B cell (primary cell): ENCODE measurements at regions not wholly inside any gene's neighbourhood (a gene's known extent, or its start where the extent isn't known, plus 50 kb on each side); places are given as distances from the start of the nearest gene placed in this dataset.

Source experiments
- ATAC-seq: fragments of 200-7000 bp; cut with Tn5 transposase; one replicate; pipeline ENCODE4 v1.10.0; 2021; ENCODE audit warnings: low read depth, mild to moderate bottlenecking, moderate number of reproducible peaks, moderate library complexity
- CTCF ChIA-PET: fragments of 350-600 bp; sonication (Branson Sonifier 250); formaldehyde crosslinking; loops from one replicate; lab custom pipeline; 2021; ENCODE audit warnings: antibody characterized with exemption, inconsistent platforms; lab: Charles Lee
- POLR2A ChIA-PET: fragments of 350-600 bp; sonication (Branson Sonifier 250); formaldehyde crosslinking; loops from one replicate; lab custom pipeline; 2021; ENCODE audit warnings: antibody characterized with exemption; lab: Charles Lee
- DNase-seq: peaks from one replicate; pipeline ENCODE4 v3.0.0; 2013
- H2AFZ ChIP-seq: 2 replicates; pipeline ENCODE4 v1.6.1; 2012; ENCODE audit warnings: mild to moderate bottlenecking, low read depth, low read length; ENCODE audit not compliant: insufficient read depth, poor library complexity, severe bottlenecking
- H3K27ac ChIP-seq, 2 donors: 1 replicate in 1 of 2; 2 replicates in 1 of 2; pipeline ENCODE4 v1.5.1; 2012 to 2013; ENCODE audit warnings: low read length in 2 of 2, mild to moderate bottlenecking in 2 of 2, moderate library complexity in 1 of 2
- H3K27me3 ChIP-seq, 4 experiments: fragments of 200-600 bp in 1 of 4; sonication (generic) in 1 of 4; replicated peaks in 1 of 4; 1 replicate in 2 of 4; 2 replicates in 2 of 4; pipeline versions ENCODE4 v1.6.1 to v1.7.0; 2013 to 2016; ENCODE audit warnings: low read length in 3 of 4, mild to moderate bottlenecking in 2 of 4, mixed read lengths in 1 of 4, moderate library complexity in 1 of 4; ENCODE audit not compliant: insufficient read depth in 4 of 4, control insufficient read depth in 3 of 4; ENCODE audit errors: control extremely low read depth in 1 of 4
- H3K36me3 ChIP-seq, 2 experiments: replicated peaks in 1 of 2; 1 replicate in 1 of 2; 2 replicates in 1 of 2; pipeline versions ENCODE4 v1.6.1 to v1.7.1; 2013; ENCODE audit warnings: low read length in 1 of 2; ENCODE audit not compliant: insufficient read depth in 2 of 2, control insufficient read depth in 1 of 2; ENCODE audit errors: control extremely low read depth in 1 of 2, extremely low read depth in 1 of 2
- H3K4me1 ChIP-seq, 2 donors: fragments of 200-600 bp in 1 of 2; sonication (generic) in 1 of 2; 1 replicate in 1 of 2; 2 replicates in 1 of 2; pipeline versions ENCODE4 v1.5.1 to v1.6.1; 2013 to 2017; ENCODE audit warnings: low read length in 2 of 2; ENCODE audit not compliant: control insufficient read depth in 2 of 2, insufficient read depth in 2 of 2
- H3K4me2 ChIP-seq: replicated peaks from 2 replicates; pipeline ENCODE3; 2012; ENCODE audit warnings: mild to moderate bottlenecking, low read depth, low read length; ENCODE audit not compliant: poor library complexity, severe bottlenecking
- H3K4me3 ChIP-seq, 5 experiments: fragments of 200-600 bp in 1 of 5; sonication (generic) in 1 of 5; 1 replicate in 3 of 5; 2 replicates in 2 of 5; pipeline versions ENCODE4 v1.5.1 to v1.7.0; 2011 to 2016; ENCODE audit warnings: low read length in 4 of 5, mild to moderate bottlenecking in 4 of 5, low read depth in 2 of 5, control low read depth in 1 of 5, moderate library complexity in 1 of 5; ENCODE audit not compliant: insufficient read depth in 1 of 5; ENCODE audit errors: control extremely low read depth in 1 of 5, extremely low read depth in 1 of 5
- H3K79me2 ChIP-seq: fragments of 200-600 bp; sonication (generic); one replicate; pipeline ENCODE4 v1.6.0; 2016; ENCODE audit warnings: low read length; ENCODE audit not compliant: control insufficient read depth, insufficient read depth
- H3K9ac ChIP-seq: fragments of 200-600 bp; sonication (generic); 2 replicates; pipeline ENCODE4 v1.6.1; 2017; ENCODE audit warnings: mild to moderate bottlenecking, low read length, moderate library complexity
- H3K9me3 ChIP-seq, 3 donors: one replicate each; pipeline versions ENCODE4 v1.6.1 to v1.7.1; 2013; ENCODE audit warnings: low read length in 2 of 3; ENCODE audit not compliant: control insufficient read depth in 2 of 3, insufficient read depth in 1 of 3; ENCODE audit errors: control extremely low read depth in 1 of 3
- H4K20me1 ChIP-seq: 2 replicates; pipeline ENCODE4 v1.6.0; 2012; ENCODE audit warnings: mild to moderate bottlenecking, low read length; ENCODE audit not compliant: insufficient read depth, control insufficient read depth, poor library complexity, severe bottlenecking
- H3K27ac Mint-ChIP-seq: one replicate; pipeline ENCODE4 v1.8.0; 2021; ENCODE audit warnings: mixed read lengths
- H3K27me3 Mint-ChIP-seq: one replicate; pipeline ENCODE4 v1.8.0; 2021; ENCODE audit warnings: mixed read lengths
- H3K4me1 Mint-ChIP-seq: one replicate; pipeline ENCODE4 v1.8.0; 2021; ENCODE audit warnings: mixed read lengths
- H3K4me3 Mint-ChIP-seq: one replicate; pipeline ENCODE4 v1.8.0; 2021; ENCODE audit warnings: mixed read lengths
- H3K9me3 Mint-ChIP-seq: one replicate; pipeline ENCODE4 v1.8.0; 2022; ENCODE audit warnings: mixed read lengths; ENCODE audit not compliant: insufficient read depth
- CTCF ChIP-seq: fragments of 200-600 bp; IDR thresholded peaks from one replicate; pipeline ENCODE4 v1.8.0; 2022; ENCODE audit warnings: antibody characterized with exemption, mild to moderate bottlenecking
- EZH2 ChIP-seq: IDR thresholded peaks from 2 replicates; pipeline ENCODE4 v1.6.1; 2012; ENCODE audit warnings: borderline replicate concordance, low read depth, mild to moderate bottlenecking, moderate library complexity, low read length; ENCODE audit not compliant: insufficient read depth, poor library complexity, severe bottlenecking
- WGBS: methylation state at CpG from one replicate; pipeline ENCODE4 v1.1.5; 2013; ENCODE audit warnings: missing lambda C conversion rate; ENCODE audit not compliant: insufficient coverage; 5-methylcytosine and 5-hydroxymethylcytosine counted together
- intact Hi-C: fragments of 100-400 bp; cut with micrococcal nuclease; formaldehyde crosslinking; loops from one replicate; pipeline ENCODE4 v1.10.0; 2022

- Histone ChIP-seq H2AFZ (no peak overlapping the region), H3K4me2 (no peak overlapping the region), H3K36me3 (no peaks in the 10 kb centered on the region), H3K4me1 (no peaks in the 10 kb centered on the region), H3K27me3 (peaks cover 0 to 4% (median 2%) of the 10 kb centered on the region in 4 experiments), H3K9me3 (peaks cover 0 to 5% (median 0%) of the 10 kb centered on the region in 3 donors), H4K20me1 (no peaks in the 10 kb centered on the region), H3K9ac (no peak overlapping the region), H3K4me3 (no peak overlapping the region), H3K79me2 (no peaks in the 10 kb centered on the region), H3K27ac (no peak overlapping the region)
- DNase-seq (no peak), ATAC-seq (no peak)
- Mint-ChIP-seq H3K4me3 (no peak overlapping the region), H3K27ac (no peak overlapping the region), H3K9me3 (no peaks in the 10 kb centered on the region), H3K27me3 (peaks cover 34% of the 10 kb centered on the region), H3K4me1 (no peaks in the 10 kb centered on the region)
- WGBS = 90% methylated on average over 9 of the region's 9 CpGs
- ChIA-PET CTCF (no interaction called here), POLR2A (no interaction called here)
- TF ChIP-seq CTCF = no peak
- intact Hi-C loops = no loop called here
Measured at GRCh38 chr11:119488256-119488995, 65.5 kb upstream of the THY1 start.

GRCh38 chr11:119486691-119487259 lies 63.8 kb upstream of the THY1 start:
- Mint-ChIP-seq H3K9me3 (no peaks in the 10 kb centered on the region), H3K4me3 (no peak overlapping the region), H3K27ac (no peak overlapping the region), H3K4me1 (no peaks in the 10 kb centered on the region), H3K27me3 (peaks cover 40% of the 10 kb centered on the region)
- ChIA-PET POLR2A (no interaction called here), CTCF (no interaction called here)
- DNase-seq (no peak), ATAC-seq (no peak)
- TF ChIP-seq EZH2 (no peak), CTCF (no peak)
- WGBS = 55% methylated on average over 1 of the region's 3 CpGs
- intact Hi-C loops = no loop called here
- Histone ChIP-seq H3K36me3 (no peaks in the 10 kb centered on the region), H2AFZ (no peak overlapping the region), H3K9me3 (peaks cover 0 to 5% (median 0%) of the 10 kb centered on the region in 3 donors), H3K4me3 (no peak overlapping the region), H4K20me1 (no peaks in the 10 kb centered on the region), H3K9ac (no peak overlapping the region), H3K4me1 (no peaks in the 10 kb centered on the region), H3K79me2 (no peaks in the 10 kb centered on the region), H3K4me2 (no peak overlapping the region), H3K27ac (no peak overlapping the region), H3K27me3 (peaks cover 0 to 6% (median 2%) of the 10 kb centered on the region in 4 experiments)
